ENCODE measurements at regions not wholly inside any gene's neighbourhood (a gene's known extent, or its start where the extent isn't known, plus 50 kb on each side); places are given as distances from the start of the nearest gene placed in this dataset.
"Not testable (repeated sequence)": the region's sequence is repeated elsewhere in the genome, so short reads cannot be mapped to it uniquely, and the experiment has no call there.

DNA sequence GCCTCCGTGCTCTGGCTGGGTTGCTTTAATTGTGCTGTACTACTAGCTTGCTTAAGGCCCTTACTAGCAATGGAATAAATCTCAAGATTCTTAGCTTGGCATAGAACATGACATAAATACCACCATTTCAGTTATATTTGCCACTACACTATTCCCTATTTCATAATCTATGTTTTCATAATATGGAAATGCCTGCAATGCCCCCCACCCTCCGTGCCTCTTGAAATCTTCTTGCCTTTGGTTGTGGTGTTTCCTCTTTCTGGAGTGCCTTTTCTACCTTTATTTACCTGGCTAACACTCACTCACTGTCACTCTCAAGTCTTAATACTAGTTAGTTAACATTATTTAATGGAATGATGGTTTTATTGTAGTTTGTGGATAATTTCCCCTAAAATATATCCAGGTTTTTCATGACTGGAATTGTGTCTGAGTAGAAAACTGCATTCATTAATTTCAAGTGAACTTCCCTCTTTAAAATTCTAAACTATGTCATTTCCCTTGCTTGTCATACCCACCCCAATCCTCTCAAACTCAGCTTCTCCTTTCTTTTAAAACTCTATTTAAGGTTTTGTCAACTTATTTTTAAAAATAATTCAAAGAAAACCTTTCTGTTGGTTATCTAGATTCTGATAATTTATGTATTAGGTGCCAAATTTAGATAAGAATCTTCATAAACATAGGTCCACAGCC, 521.7 kb upstream of the DAB2 start:
- no peak for DNase-seq

GRCh38 chr5:39945870-39946269, 521.1 kb upstream of the DAB2 start:
- no peak for DNase-seq

GRCh38 chr5:39943811-39944210, 519.0 kb upstream of the DAB2 start:
- DNase-seq: peak; percentile 49

DNA sequence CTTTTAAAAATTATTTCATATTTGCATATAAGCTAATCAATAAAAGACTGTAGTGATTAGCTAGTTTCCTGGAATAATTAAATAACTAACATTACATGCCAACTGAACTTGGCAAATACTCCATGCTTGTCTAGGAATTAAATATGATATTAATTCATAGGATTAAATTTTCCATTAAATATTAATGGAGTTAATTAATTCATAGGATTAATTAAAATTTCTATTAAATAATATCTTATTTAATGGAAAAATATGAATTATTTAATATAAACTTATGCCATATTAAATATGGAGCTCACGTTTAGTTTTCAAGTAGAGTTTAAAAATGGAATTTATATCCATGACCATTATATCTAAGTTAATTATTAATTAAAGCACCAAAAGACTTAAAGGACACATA, 517.8 kb upstream of the DAB2 start:
- no peak for DNase-seq

GRCh38 chr5:39941416-39941815, 516.6 kb upstream of the DAB2 start:
- DNase-seq: peak; percentile 15

- DNase-seq: no peak
Measured at GRCh38 chr5:39934830-39935229, 510.1 kb upstream of the DAB2 start.

GRCh38 chr5:39933061-39933460, 508.3 kb upstream of the DAB2 start:
- no peak for DNase-seq

DNA sequence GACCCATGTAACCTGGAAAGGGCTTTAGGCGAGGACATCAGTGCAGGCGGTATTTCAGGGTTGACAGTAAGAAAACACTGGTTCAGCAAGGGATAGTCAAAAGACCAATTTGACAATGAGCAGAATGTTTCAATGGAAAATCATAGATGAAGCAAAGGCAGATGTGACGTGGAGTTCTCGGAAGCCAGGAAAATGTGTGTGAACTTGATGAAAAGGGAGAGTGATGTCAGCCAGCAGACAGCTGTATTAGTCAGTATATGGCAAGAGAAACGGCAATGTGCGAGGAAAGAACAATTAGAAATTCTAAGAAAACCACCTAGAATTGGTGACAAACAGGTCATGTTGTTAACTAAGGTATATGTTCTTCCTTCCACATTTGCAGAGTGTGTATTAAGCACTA, 503.9 kb upstream of the DAB2 start:
- DNase-seq: peak; percentile 24

- peak; percentile 12 for DNase-seq
Measured at GRCh38 chr5:39919876-39920275, 495.1 kb upstream of the DAB2 start.

- DNase-seq: no peak
Measured at GRCh38 chr5:39912906-39913305, 488.1 kb upstream of the DAB2 start.

DNA sequence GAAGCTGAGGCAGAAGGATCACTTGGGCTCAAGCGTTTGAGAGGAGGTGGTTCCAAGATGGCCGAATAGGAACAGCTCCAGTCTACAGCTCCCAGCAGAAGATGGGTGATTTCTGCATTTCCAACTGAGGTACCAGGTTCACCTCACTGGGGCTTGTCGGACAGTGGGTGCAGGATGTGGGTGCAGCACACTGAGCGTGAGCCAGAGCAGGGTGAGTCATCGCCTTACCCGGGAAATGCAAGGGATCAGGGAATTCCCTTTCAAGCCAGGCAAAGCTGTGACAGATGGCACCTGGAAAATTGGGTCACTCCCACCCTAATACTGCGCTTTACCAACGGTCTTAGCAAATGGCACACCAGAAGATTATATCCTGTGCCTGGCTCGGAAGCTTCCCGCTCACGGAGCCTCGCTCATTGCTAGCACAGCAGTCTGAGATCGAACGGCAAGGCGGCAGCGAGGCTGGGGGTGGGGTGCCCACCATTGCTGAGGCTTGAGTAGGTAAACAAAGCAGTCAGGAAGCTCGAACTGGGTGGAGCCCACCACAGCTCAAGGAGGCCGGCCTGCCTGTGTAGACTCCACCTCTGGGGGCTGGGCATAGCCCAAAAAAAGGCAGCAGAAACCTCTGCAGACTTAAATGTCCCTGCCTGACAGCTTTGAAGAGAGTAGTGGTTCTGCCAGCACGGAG, 482.6 kb upstream of the DAB2 start:
- DNase-seq: not testable (repeated sequence)

DNA sequence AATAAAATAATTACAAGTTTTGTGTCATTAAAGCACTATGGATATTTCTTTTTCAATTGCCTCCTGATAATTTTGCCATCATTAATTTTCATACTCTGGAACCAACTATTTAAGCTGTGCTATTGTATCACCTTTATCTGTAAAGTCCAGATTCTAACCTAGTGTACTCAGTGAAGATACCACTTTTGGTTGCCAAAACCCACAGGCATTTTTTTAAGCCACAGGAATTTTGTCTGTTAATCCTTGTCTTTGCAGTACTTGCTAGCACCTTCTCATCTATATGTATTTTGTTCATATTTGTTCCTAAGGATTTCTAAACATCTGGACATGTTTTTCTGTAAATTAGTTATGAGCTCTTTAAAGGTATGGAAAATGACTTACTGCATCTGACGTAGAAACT, 481.4 kb upstream of the DAB2 start:
- DNase-seq: peak; percentile 73

GRCh38 chr5:39905356-39905755, 480.6 kb upstream of the DAB2 start:
- no peak for DNase-seq

DNA sequence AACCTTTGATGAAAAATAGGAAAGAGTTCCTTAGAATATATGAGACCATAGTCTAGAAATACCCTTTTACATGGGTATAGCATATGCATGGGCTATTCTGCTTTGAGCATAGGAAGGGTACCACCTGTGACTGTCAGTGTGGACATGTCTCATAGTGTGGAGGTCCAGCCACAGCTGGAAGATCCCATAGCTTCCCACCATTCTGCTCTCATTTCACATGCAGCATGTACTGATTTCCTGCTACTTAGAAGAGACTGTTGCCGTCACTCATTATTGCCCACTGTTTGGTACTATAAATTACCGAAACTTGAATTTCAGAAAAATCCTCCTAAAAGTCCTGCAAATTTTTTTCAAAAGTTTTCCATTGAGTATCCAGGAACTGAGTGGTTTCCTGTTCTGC, 477.8 kb upstream of the DAB2 start:
- no peak for DNase-seq

DNA sequence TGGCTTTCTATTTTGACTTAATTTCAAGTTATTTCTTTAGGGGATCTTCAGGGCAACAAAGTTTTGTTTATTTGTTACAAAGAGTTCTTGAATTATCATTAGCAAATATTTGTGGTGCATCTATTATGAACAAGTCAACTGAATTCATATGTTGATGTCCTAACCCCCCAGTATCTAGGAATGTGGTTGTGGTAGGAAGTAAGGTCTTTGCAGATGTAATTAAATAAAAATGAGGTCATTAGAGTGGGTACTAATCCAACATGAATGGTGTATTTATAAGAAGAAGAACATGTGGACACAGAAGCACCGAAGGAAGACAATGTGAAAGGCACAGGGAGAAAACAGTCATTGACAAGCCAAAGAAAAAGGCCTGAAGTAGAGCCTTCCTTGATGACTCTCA, 474.0 kb upstream of the DAB2 start:
- DNase-seq: peak; percentile 8

DNA sequence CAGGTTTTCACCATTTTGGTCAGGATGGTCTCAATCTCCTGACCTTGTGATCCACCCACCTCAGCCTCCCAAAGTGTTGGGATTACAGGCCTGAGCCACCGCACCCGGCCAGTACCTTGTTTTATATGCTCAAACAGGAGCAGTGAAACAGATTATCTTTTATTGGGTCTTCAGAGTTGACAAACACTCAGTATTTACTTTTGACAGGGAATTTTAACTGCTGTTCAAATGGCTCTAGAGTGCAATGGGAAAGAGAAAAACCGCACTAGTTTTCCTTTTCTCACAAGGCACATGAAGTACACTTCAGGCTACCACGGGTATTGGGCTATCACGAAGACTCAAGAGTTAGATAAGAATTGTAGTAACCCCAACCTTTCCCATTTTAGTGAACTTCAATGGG, 471.9 kb upstream of the DAB2 start:
- no peak for DNase-seq

DNA sequence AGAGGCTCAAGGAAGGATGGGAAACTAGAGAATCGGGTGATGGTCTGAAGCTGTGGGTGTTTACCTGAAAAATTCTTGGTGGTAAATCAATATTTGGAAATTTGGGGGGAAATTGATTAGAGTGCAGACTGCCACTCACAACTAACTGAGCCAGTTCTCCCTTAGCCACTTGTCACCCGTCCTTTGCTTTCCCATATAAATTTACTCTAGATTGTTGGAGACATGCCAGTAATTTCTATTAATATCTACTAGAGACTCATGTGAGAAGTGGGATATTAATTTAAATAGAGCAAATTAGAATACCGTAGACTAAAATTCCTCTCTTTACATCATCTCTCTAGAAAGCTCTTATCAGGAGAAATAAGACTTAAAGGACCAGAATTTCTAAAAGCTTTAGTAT, 471.3 kb upstream of the DAB2 start:
- DNase-seq: no peak

- peak; percentile 17 for DNase-seq
Measured at GRCh38 chr5:39892708-39893107, 467.9 kb upstream of the DAB2 start.

DNA sequence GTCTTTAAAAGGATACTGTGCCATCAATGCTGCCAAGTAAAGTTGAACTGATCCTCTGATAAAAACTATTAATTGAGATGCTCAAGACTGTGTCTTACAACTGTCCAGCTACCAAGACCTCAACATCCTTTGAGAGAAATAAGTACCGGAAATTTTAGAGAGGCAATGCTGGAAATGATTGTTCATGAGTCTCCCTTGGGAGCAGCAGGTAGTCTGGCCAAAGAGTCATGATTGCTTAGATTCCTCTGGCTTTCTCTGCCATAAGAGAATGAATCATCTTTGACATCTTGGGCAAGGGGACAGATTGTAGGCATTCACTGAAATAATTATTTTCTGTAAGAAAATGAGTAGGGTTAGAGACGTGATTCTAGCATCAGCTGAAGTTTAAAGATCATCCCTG, 466.6 kb upstream of the DAB2 start:
- DNase-seq: peak; percentile 74

DNA sequence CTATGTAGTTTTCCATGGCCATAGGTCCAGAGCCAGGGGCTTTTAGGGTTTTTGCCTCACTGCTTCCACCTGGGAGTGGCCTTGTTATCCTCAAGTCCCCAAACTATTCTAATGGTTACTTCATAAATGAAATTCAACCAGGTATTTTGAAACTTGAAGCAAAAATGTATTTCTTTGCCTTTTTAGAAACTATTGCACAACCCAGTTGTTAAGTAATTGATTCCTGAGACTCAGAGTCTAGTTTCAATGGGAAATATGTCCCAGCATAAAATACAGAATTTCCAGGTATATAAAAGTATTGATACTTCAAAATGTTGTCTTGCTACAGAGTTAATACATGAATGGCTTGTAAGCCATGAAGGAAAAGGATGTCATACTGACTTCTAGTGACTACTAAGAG, 456.2 kb upstream of the DAB2 start:
- DNase-seq: no peak

DNA sequence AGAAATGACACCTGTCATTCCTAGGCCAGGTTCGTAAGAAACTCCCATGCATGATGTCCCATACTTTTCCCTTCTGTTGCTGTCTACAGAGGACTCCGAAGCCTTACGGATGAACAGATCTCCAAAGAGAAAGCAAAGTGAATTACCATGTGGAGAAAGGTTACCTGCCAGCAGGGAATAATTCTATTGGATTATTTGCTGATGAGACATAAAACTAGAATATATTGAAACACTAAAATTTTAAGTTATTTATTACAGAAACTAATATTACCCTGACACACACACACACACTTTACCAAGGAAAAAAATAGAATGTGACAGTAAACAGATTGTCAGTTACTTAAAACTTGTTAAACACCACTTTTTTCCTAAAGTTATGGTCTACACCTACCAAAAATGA, 452.7 kb upstream of the DAB2 start:
- no peak for DNase-seq

GRCh38 chr5:39876146-39876545, 451.4 kb upstream of the DAB2 start:
- no peak for DNase-seq

DNA sequence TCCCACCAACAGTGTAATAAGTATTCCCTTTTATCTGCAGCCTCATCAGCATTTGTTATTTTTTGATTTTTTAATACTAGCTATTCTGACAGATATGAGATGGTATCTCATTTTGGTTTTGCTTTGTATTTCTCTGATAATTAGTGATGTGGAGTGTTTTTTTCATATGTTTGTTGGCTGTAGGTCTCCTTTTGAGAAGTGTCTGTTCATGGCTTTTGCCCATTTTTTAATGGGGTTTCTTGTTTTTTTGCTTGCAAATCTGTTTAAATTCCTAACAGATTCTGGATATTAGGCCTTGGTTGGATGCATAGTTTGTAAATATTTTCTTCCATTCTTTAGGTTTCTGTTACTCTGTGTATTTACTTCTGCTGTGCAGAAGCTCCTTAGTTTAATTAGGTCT, 445.4 kb upstream of the DAB2 start:
- DNase-seq: no peak

GRCh38 chr5:39869396-39869795, 444.6 kb upstream of the DAB2 start:
- no peak for DNase-seq

- no peak for DNase-seq
Measured at GRCh38 chr5:39867923-39868322, 443.1 kb upstream of the DAB2 start.
